ENCODE measurements at regions not wholly inside any gene's neighbourhood (a gene's known extent, or its start where the extent isn't known, plus 50 kb on each side); places are given as distances from the start of the nearest gene placed in this dataset.

- no peak for TF ChIP-seq POLR2A (IDR thresholded peaks at IDR 0.05)
- no peak for TF ChIP-seq CTCF (IDR thresholded peaks at IDR 0.05)
Observed at GRCh38 chr3:127352612-127353011, 64.8 kb upstream of the PRR20G start.
